Pancreas (tissue), 10 donors: ENCODE measurements at regions not wholly inside any gene's neighbourhood (a gene's known extent, or its start where the extent isn't known, plus 50 kb on each side); places are given as distances from the start of the nearest gene placed in this dataset.
A peak's percentile ranks its signal among the peaks of the same experiment; 100 is the strongest.
"Not testable (repeated sequence)": the region's sequence is repeated elsewhere in the genome, so short reads cannot be mapped to it uniquely, and the experiment has no call there.

Source experiments
- ATAC-seq, 4 donors: fragments of 200-7000 bp; cut with Tn5 transposase; one replicate each; pipeline versions ENCODE4 v1.8.0 to v1.9.1; 2020; ENCODE audit warnings: mild to moderate bottlenecking in 4 of 4, moderate library complexity in 4 of 4
- DNase-seq, 6 donors: peaks; one replicate each; pipeline ENCODE4 v3.0.0-alpha.2; 2020
- FAIRE-seq: peaks from 2 replicates; lab custom pipeline; 2012; peaks lifted over from hg19 to GRCh38; lab: Jason Lieb, UNC
- H3K27ac ChIP-seq, 4 donors: fragments of 200-600 bp; sonication (generic); 1 replicate in 3 of 4; 2 replicates in 1 of 4; pipeline versions ENCODE4 v1.5.0 to v1.8.0; 2020
- H3K27me3 ChIP-seq, 4 donors: fragments of 200-600 bp; one replicate each; pipeline ENCODE4 v1.8.0; 2021
- H3K36me3 ChIP-seq, 3 donors: fragments of 200-600 bp; sonication (generic) in 1 of 3; one replicate each; pipeline versions ENCODE4 v1.5.0 to v1.8.0; 2020 to 2021
- H3K4me1 ChIP-seq, 3 donors: fragments of 200-600 bp; one replicate each; pipeline ENCODE4 v1.8.0; 2021
- H3K4me3 ChIP-seq, 4 donors: fragments of 200-600 bp; sonication (generic) in 2 of 4; one replicate each; pipeline versions ENCODE4 v1.5.0 to v1.8.0; 2020 to 2021
- H3K9me3 ChIP-seq, 4 donors: fragments of 200-600 bp; one replicate each; pipeline ENCODE4 v1.8.0; 2021
- WGBS, 2 donors: extraction: QIAGEN DNeasy Blood & Tissue Kit; methylation state at CpG; one replicate each; pipeline ENCODE4 v1.1.7; 2013; 5-methylcytosine and 5-hydroxymethylcytosine counted together
- intact Hi-C, 3 donors: fragments of 100-400 bp; cut with DNase I; formaldehyde crosslinking; loops; one replicate each; pipeline versions ENCODE4 v1.11.1 to v1.14.2; 2022
- TF ChIP-seq, protein P1 (sequence below), 4 donors: fragments of 200-600 bp; sonication (generic) in 3 of 4; IDR thresholded peaks; one replicate each; pipeline versions ENCODE4 v1.5.0 to v1.8.0; 2021; ENCODE audit warnings: antibody characterized with exemption in 4 of 4
- donor health status: healthy with polysubstance abuse.
- donor health status: DM: no; HTN: no; CAD: no; lungs with moderate emphysema.
- donor health status: DM: no; HTN: no; CAD: no.
- donor health status: control.
- donor health status: control.
- donor health status: Bipolar disorder and iron deficiency.
- donor health status: DM: yes; HTN: yes; CAD: no.
- donor health status: DM: no; HTN: no; CAD: no.
- donor health status: DM: no; HTN: no; CAD: no.
- donor health status: DM: yes; HTN: yes; CAD: no.

DNA sequence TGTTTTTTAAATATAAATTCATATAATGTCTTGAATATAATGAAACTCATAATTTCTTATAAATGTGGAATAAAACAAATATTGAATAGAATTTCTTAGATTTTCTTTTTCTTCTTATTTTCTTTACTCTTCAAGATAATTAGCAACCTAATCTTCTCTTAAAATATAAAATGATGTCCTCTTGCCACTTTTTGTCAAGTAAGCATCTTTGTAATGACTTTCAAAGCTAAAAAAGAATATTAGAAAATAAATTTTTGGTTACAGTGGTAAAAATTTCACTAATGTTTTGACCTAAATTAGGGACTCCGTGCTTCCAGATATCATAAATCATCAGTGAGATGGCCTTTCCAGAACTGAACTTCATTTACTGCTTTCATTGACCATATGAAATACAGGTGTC, 846.4 kb downstream of the FRK start:
- Histone ChIP-seq H3K4me3 (no peak overlapping the region), H3K27me3 (no peaks in the 10 kb centered on the region), H3K27ac (no peak overlapping the region), H3K9me3 (no peaks in the 10 kb centered on the region), H3K4me1 (no peaks in the 10 kb centered on the region), H3K36me3 (no peaks in the 10 kb centered on the region)
- intact Hi-C loops = no loop called here
- 25 to 35% methylated on average over 1 of the region's 1 CpG for WGBS, 2 donors
- ATAC-seq (no peak), DNase-seq (no peak), FAIRE-seq (peak; percentile 60)
- TF ChIP-seq, protein P1, sequence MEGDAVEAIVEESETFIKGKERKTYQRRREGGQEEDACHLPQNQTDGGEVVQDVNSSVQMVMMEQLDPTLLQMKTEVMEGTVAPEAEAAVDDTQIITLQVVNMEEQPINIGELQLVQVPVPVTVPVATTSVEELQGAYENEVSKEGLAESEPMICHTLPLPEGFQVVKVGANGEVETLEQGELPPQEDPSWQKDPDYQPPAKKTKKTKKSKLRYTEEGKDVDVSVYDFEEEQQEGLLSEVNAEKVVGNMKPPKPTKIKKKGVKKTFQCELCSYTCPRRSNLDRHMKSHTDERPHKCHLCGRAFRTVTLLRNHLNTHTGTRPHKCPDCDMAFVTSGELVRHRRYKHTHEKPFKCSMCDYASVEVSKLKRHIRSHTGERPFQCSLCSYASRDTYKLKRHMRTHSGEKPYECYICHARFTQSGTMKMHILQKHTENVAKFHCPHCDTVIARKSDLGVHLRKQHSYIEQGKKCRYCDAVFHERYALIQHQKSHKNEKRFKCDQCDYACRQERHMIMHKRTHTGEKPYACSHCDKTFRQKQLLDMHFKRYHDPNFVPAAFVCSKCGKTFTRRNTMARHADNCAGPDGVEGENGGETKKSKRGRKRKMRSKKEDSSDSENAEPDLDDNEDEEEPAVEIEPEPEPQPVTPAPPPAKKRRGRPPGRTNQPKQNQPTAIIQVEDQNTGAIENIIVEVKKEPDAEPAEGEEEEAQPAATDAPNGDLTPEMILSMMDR (IDR thresholded peaks at IDR 0.05) = no peak

- no peak overlapping the region for H3K4me3 ChIP-seq
- WGBS, 2 donors = 68 to 71% methylated on average over 4 of the region's 4 CpGs
- DNase-seq (no peak), ATAC-seq (no peak), FAIRE-seq (no peak)
- intact Hi-C loops = no loop called here
- H3K36me3 ChIP-seq = no peaks in the 10 kb centered on the region
- TF ChIP-seq, protein P1 (IDR thresholded peaks at IDR 0.05) = no peak
- no peaks in the 10 kb centered on the region for H3K4me1 ChIP-seq
- no peaks in the 10 kb centered on the region for H3K9me3 ChIP-seq
- H3K27me3 ChIP-seq = no peaks in the 10 kb centered on the region
- H3K27ac ChIP-seq = no peak overlapping the region
These were observed 857.3 kb downstream of the FRK start for GRCh38 chr6:115203381-115203780.

DNA sequence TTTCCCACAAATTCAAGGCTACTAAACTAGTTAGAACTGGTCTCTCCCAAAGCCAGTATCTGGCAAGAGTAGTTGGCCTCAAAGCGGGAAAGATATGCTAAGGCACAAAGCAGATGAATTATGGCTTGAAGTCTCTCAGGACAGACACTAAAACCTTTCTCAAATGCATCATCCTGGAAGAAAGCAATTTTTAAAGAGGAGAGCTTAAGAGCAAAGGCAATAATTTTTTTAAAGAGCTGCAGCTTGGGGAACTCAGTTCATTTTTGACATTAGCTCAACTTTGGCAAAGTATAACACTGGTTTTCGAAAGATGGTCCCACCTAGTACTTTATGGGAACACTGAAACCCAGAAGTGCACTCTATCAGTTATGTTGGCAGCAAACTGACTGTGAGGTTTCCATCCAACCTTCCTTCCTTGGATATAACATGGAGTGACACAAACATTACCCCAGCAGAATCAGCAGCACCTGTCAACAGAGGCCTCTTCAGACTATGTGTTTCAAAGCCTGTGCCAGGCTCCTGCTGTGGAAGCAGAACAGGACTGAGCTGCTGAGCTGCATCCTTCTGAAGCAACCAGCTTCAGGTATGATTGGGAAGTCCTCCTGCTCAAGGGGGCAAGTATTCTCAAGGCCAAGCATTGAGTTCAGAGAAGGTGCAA, 852.3 kb upstream of the HS3ST5 start:
- Histone ChIP-seq H3K9me3 (no peaks in the 10 kb centered on the region), H3K4me3 (no peak overlapping the region), H3K27me3 (no peaks in the 10 kb centered on the region), H3K27ac (no peak overlapping the region), H3K36me3 (no peaks in the 10 kb centered on the region), H3K4me1 (no peaks in the 10 kb centered on the region)
- FAIRE-seq (no peak), ATAC-seq (no peak), DNase-seq (no peak)
- WGBS, 2 donors = 81 to 84% methylated on average over 2 of the region's 2 CpGs
- intact Hi-C loops = no loop called here
- TF ChIP-seq, protein P1 (IDR thresholded peaks at IDR 0.05) = no peak

DNA sequence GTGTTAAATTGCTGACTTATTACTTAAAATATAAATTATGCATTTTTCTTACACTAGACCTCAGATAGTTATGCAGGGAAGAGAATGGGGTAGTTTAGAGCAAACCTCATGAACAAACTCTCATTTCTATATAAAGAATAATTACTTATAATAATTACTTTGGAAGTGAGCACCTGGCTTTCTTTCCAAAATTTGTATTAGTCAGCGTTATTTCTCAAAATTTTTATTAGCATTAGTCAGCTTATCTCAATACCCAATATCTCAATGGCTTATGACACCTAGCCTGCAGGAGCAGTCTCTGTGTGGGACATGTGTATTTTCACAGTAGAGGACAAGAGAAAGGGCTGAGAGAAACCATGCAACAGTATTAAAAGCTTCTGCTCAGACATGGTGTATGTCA, 849.2 kb upstream of the HS3ST5 start:
- ATAC-seq (no peak), FAIRE-seq (no peak), DNase-seq (no peak)
- TF ChIP-seq, protein P1 (IDR thresholded peaks at IDR 0.05) = no peak
- 66 to 75% methylated on average over 1 of the region's 1 CpG for WGBS, 2 donors
- no peaks in the 10 kb centered on the region for H3K9me3 ChIP-seq
- no peak overlapping the region for H3K27ac ChIP-seq
- no peak overlapping the region for H3K4me3 ChIP-seq
- H3K27me3 ChIP-seq = no peaks in the 10 kb centered on the region
- intact Hi-C loops = no loop called here
- H3K4me1 ChIP-seq = no peaks in the 10 kb centered on the region
- no peaks in the 10 kb centered on the region for H3K36me3 ChIP-seq

DNA sequence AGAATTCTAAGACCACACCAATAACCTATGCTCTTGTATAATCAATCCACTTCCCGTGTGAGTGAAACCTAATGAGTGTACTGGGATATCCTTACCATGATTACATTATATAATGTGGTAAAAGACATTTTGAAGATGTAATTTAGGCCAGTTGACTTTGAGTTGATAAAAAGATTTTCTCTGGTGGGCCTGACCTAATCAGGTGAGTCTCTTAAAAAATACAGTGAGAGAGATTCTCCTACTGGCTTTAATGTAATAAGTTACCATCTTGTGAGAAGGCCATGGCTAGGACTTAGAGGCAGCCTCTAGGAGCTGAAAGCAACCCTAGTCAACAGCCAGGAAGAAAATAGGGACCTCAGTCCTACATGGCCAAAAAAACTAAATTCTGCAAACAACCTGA, 847.7 kb upstream of the HS3ST5 start:
- 86 to 89% methylated on average over 1 of the region's 1 CpG for WGBS, 2 donors
- H3K4me3 ChIP-seq = no peak overlapping the region
- ATAC-seq (no peak), FAIRE-seq (no peak), DNase-seq (no peak)
- intact Hi-C loops = no loop called here
- TF ChIP-seq, protein P1 (IDR thresholded peaks at IDR 0.05) = no peak
- no peak overlapping the region for H3K27ac ChIP-seq
- H3K4me1 ChIP-seq = no peaks in the 10 kb centered on the region
- no peaks in the 10 kb centered on the region for H3K36me3 ChIP-seq
- H3K9me3 ChIP-seq = no peaks in the 10 kb centered on the region
- H3K27me3 ChIP-seq = no peaks in the 10 kb centered on the region

DNA sequence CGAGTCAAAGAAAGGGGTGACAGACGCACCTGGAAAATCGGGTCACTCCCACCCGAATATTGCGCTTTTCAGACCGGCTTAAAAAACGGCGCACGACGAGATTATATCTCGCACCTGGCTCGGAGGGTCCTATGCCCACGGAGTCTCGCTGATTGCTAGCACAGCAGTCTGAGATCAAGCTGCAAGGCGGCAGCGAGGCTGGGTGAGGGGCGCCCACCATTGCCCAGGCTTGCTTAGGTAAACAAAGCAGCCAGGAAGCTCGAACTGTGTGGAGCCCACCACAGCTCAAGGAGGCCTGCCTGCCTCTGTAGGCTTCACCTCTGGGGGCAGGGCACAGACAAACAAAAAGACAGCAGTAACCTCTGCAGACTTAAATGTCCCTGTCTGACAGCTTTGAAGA, 832.6 kb upstream of the HS3ST5 start:
- H3K9me3 ChIP-seq, H3K27me3 ChIP-seq, intact Hi-C loops, ATAC-seq, H3K36me3 ChIP-seq, H3K27ac ChIP-seq, H3K4me3 ChIP-seq, FAIRE-seq, H3K4me1 ChIP-seq: not testable (repeated sequence)
- 87 to 88% methylated on average over 13 to 18 of the region's 18 CpGs for WGBS, 2 donors
- DNase-seq = peak in 1 of 6 donors; percentile 15

- H3K27me3 ChIP-seq, ATAC-seq, H3K4me1 ChIP-seq, H3K36me3 ChIP-seq, FAIRE-seq, intact Hi-C loops, H3K27ac ChIP-seq, H3K4me3 ChIP-seq, H3K9me3 ChIP-seq: not testable (repeated sequence)
- 62 to 70% methylated on average over 5 of the region's 5 CpGs for WGBS, 2 donors
- peak in 1 of 6 donors; percentile 11 for DNase-seq
These were observed 823.1 kb upstream of the HS3ST5 start for GRCh38 chr6:115165912-115166311.
